22Rv1 (cell line): ENCODE measurements at regions not wholly inside any gene's neighbourhood (a gene's known extent, or its start where the extent isn't known, plus 50 kb on each side); places are given as distances from the start of the nearest gene placed in this dataset.

Source experiments
- ZFX ChIP-seq: fragments of 450-650 bp; IDR thresholded peaks from 2 replicates; pipeline ENCODE4 v1.6.1; 2017; ENCODE audit warnings: antibody characterized with exemption, borderline replicate concordance
- TF ChIP-seq, protein P1 (sequence below): fragments of 450-650 bp; IDR thresholded peaks from 2 replicates; pipeline ENCODE4 v1.5.1; 2017; ENCODE audit warnings: mild to moderate bottlenecking

DNA sequence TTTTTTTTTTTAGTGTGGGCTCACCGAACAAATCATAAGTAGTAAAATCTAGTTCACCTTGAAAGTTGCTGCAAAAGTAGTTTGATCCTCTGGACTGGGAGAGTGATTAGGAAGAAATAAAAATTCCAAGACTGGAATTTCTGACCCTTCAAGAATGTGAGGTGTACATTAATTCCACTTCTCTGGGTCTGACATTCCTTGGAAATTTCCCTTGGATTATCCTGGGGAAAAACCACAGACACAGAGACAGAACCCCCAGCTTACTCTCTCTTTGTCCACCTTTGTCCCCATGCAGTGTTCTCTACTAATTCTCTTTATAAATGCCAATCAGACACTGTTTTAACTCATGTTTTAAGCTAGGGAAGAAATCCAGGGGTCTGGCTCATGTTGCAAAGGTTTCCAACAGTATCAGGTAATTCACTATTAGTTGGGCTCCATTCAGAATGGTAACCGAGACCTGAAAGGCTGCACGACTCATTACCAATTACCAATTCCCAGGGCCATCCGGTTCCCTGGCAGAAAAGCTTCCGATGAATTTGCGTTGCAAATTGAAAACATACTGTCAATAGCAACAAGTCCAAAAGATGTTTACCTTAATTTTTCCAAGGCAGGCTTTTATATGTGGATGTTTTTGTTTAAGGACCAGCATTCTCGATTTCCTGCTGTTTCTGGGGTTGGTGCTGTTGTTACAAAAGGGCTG is 86.3 kb downstream of the BAMBI start:
- TF ChIP-seq, protein P1, sequence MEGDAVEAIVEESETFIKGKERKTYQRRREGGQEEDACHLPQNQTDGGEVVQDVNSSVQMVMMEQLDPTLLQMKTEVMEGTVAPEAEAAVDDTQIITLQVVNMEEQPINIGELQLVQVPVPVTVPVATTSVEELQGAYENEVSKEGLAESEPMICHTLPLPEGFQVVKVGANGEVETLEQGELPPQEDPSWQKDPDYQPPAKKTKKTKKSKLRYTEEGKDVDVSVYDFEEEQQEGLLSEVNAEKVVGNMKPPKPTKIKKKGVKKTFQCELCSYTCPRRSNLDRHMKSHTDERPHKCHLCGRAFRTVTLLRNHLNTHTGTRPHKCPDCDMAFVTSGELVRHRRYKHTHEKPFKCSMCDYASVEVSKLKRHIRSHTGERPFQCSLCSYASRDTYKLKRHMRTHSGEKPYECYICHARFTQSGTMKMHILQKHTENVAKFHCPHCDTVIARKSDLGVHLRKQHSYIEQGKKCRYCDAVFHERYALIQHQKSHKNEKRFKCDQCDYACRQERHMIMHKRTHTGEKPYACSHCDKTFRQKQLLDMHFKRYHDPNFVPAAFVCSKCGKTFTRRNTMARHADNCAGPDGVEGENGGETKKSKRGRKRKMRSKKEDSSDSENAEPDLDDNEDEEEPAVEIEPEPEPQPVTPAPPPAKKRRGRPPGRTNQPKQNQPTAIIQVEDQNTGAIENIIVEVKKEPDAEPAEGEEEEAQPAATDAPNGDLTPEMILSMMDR, result no peak
- no peak for TF ChIP-seq ZFX
